AML-193 (cell line): ENCODE measurements at regions not wholly inside any gene's neighbourhood (a gene's known extent, or its start where the extent isn't known, plus 50 kb on each side); places are given as distances from the start of the nearest gene placed in this dataset.
"Not testable (repeated sequence)": the region's sequence is repeated elsewhere in the genome, so short reads cannot be mapped to it uniquely, and the experiment has no call there.

ENCODE experiments used
- DNase-seq, 2 experiments: peaks; one replicate each; lab custom pipeline; 2025; lab: John Stamatoyannopoulos, UW

DNA sequence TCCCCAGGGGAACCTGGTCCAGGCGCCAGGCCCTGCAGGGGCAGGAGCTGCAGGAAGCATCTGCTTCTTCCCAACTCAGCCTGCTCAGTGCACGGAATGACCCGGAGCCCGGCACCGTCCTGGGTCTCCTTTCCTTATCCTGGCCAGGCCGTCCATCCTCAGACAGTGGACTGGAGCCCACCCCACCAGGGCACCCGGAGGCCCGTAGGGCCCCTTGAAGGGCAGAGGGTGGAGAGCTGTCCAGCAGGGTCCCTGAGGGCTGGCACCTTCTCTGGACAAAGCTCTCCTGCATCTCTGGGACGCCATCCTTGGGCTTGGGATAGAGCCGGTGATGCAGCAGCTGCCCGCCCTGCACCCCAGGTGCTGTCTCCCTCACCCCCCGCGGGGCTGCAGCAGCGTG, 207.9 kb downstream of the TMEM121 start:
- DNase-seq: not testable (repeated sequence)

DNA sequence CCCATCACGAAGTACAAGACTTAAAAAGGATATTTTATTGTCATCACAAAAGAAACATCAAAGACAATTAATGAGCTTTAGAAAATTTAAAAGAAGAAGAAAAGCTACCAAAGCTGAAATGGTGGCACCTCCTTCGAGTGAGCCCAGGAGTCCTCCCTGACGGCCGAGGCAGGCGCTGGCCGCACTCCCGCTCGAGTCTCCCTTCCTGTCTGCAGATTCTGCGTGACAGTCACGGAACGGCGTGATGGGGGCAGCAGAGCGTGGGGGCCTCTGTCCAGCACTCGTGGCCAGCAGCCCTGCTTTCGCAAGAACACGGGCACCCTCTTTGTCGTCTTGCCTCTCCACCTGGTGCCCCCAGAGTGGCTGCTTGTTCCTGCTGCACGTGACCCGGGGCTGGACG, 209.9 kb downstream of the TMEM121 start:
- not testable (repeated sequence) for DNase-seq

DNA sequence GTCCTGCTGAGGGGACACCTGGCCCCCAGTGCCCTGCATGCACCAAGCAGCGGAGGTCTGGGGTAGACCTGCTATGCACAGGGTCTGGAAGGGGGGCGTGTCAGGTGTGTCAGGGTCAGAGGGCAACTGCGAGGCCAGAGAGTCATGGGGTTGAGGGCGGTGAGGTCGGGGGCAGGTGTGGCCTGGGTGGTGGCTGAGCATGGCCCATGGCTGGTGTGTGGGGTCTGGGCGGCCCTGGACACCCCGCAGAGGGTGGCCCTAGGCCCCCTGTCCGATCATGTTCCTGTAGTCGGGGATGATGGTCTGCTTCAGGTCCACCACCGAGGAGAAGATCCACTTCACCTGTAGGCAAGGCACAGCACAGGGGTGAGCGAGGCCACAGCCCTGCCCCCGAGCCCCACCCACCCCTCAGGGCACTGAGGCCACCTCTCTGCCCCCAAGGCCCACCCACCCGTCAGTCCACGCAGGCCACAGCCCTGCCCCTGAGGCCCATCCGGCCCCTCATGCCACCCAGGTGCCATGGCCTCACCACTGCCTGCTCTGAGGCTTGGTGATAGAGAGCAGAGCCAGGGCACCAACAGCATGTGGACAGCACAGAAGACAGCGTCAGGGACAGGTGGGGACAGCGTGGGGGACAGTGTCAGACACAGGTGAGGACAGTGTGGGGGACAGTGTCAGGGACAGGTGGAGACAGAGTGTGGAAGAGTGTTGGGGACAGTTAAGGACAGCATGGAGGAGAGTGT, 211.3 kb downstream of the TMEM121 start:
- no peak for DNase-seq

DNA sequence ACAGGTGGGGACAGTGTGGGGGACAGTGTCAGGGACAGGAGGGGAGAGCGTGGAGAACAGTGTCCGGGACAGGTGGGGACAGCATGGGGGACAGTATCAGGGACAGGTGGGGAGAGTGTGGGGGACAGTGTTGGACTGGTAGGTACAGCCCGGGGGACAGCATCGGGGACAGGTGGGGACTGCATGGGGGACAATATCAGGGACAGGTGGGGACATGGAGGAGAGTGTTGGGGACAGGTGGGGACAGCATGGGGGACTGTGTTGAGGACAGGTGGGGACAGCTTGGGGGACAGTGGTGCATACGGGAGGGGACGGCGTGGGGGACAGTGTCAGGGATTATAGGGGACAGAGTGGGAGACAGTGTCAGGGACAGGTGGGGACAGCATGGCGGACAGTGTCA, 212.3 kb downstream of the TMEM121 start:
- no peak for DNase-seq

DNA sequence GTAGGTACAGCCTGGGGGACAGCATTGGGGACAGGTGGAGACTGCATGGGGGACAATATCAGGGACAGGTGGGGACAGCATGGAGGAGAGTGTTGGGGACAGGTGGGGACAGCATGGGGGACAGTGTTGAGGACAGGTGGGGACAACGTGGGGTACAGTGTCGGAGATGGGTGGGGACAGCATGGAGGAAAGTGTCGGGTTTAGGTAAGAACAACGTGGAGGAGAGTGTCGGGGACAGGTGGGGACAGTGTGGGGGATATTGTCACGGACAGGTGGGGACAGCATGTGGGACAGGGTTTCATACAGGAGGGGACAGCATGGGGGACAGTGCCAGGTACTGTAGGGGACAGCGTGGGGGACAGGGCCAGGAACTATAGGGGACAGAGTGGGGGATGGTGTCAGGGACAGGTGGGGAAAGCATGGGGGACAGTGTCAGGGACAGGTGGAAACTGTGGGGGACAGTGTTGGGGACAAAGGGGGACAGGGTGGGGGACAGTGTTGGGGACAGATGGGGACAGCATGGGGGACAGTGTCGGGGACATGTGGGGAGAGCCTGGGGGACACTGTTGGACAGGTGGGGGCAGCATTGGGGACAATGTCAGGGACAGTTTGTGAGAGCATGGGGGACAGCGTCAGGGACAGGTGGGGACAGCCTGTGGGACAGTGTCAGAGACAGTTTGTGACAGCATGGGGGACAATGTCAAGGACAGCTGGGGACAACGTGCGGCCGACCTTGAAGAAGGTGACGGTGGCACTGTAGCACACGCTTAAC, 213.1 kb downstream of the TMEM121 start:
- DNase-seq: no peak

DNA sequence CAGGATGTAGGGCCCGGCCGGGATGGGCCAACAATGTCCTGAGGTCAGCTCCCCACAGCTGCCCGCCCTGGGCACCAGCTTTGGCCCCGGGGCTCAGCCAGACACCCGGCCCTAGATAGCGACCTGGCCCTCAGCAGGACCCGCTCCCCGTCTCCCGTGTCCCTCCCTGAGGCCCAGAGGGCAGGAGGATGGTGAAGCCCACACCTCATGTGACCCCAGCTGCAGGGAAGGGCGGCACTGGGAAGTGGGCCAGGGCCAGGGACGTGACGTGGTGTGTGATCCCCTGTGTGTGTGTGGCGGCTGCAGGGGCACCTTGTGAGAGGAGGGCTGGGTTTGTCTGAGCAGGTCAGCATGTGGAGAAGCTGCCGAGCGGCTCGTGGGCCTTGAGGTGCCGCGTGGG, 213.9 kb downstream of the TMEM121 start:
- not testable (repeated sequence) for DNase-seq

DNA sequence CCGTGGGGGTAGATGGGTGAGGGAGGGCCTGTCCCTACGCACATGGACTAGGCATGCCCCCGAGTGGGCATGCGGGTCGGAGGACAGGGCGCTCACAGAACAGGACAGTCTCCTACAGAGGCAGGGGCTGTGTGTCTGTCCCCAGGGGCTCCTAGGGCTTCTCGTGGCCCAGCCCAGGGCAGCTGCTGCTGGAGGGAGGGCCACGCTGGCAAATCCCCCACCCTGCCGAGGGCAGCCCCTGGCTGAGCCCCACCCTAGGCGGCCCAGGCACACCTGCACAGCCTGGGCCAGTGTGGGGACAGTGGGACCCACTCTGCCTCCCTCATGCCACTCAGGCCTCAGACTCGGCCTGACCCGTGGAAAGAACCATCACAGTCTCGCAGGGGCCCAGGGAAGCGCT, 214.6 kb downstream of the TMEM121 start:
- not testable (repeated sequence) for DNase-seq

DNA sequence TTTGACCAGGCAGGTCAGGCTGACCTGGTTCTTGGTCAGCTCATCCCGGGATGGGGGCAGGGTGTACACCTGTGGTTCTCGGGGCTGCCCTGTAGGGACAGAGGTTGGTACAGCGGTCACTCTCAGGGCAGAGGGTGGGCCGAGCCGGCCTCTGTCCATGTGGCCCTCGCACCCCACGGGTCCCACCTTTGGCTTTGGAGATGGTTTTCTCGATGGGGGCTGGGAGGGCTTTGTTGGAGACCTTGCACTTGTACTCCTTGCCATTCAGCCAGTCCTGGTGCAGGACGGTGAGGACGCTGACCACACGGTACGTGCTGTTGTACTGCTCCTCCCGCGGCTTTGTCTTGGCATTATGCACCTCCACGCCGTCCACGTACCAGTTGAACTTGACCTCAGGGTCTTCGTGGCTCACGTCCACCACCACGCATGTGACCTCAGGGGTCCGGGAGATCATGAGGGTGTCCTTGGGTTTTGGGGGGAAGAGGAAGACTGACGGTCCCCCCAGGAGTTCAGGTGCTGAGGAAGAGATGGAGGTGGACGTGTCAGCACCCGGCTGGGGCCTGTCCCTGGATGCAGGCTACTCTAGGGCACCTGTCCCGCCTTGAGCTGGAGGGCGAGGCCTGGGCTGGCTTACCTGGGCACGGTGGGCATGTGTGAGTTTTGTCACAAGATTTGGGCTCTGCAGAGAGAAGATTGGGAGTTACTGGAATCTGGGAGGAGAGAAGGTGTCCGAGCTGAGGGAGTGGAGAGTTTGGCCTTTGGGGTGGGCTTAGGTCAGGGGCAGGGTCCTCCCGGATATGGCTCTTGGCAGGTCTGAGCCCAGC, 215.5 kb downstream of the TMEM121 start:
- not testable (repeated sequence) for DNase-seq

DNA sequence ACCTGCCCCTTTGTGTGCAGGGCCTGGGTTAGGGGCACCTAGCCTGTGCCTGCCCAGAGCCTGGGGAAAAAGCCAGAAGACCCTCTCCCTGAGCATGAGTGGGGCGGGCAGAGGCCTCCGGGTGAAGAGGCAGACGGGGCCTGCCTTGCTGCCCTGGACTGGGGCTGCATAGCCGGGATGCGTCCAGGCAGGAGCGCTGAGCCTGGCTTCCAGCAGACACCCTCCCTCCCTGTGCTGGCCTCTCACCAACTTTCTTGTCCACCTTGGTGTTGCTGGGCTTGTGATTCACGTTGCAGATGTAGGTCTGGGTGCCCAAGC, 216.1 kb downstream of the TMEM121 start:
- DNase-seq: no peak

DNA sequence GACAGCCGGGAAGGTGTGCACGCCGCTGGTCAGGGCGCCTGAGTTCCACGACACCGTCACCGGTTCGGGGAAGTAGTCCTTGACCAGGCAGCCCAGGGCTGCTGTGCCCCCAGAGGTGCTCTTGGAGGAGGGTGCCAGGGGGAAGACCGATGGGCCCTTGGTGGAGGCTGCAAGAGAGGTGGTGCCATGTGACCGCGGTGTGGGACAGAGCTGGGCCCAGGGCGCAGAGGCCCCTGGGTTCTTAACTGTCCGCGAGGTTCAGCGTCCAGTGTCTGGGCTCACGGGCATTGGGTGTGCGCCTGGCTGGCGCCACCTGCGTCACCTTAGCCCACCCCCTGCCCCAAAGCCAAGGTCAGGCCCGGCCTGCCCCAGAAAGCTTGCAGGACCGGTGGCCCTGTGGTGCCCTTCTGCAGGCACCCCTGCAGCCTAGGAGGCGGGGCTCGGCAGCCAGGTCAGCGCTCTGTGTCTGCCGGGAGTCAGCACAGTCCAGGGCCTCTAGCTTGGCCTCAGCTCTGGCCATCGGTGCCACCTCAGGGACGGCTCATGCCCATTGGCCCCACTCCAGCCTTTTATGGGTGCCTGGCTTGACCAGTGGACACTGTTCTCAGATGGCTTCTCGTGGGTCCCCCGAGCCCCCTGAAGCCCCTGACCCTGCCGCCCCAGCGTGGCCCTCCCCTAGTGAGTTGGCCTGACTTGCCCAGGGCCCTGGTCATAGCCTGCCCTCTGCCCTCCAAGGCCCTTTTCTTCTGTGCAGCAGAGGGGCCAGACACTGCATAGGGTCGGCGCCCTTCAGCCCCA, 216.7 kb downstream of the TMEM121 start:
- not testable (repeated sequence) for DNase-seq

DNA sequence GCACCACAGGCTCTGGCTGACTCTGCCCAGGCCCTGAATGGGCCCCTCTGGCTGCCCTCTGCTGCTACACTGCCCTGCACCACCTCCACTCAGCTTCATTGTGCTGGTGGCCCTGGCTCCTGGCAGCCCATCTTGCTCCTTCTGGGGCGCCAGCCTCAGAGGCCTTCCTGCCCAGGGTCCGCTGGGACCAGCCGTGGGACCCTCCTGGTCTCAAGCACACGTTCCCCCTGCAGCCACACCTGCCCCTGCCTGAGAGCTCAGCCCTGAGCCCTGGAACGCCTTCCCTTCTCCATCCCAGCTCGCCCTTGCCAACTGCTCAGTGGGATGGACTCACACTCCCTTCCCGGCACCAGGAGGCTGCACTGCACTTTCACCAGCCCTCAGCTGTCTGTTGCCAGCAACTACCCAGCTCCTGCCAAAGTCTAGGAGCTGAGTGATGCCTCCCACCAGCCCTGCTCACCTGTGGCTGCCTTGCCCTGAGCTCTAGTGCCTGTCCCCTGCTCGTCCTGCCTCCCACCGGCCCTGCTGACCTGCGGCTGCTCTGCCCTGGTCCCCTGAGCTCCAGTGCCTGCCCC, 217.9 kb downstream of the TMEM121 start:
- DNase-seq: not testable (repeated sequence)

DNA sequence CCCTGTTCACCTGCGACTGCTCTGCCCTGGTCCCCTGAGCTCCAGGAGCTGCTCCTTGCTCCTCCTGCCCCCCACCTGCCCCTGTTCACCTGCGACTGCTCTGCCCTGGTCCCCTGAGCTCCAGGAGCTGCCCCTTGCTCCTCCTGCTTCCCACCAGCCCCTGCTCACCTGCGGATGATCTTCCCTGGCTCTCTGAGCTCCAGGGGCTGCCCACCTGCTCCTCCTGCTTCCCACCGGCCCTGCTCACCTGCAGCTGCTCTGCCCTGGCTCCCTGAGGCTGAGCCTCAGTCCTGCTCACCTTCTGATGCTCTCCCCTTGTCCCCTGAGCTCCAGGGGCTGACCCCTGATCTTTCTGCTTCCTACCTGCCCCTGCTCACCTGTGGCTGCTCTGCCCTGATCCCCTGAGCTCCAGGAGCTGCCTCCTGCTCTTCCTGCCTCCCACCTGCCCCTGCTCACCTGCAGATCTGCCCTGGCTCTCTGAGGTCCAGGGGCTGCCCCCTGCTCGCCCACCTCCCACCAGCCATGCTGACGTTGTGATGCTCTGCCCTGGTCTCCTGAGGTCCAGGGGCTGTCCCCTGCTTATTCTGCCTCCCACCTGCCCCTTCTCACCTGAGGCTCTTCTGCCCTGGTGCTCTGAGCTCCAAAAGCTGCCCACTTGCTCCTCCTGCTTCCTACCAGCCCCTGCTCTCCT, 219.2 kb downstream of the TMEM121 start:
- DNase-seq: no peak

DNA sequence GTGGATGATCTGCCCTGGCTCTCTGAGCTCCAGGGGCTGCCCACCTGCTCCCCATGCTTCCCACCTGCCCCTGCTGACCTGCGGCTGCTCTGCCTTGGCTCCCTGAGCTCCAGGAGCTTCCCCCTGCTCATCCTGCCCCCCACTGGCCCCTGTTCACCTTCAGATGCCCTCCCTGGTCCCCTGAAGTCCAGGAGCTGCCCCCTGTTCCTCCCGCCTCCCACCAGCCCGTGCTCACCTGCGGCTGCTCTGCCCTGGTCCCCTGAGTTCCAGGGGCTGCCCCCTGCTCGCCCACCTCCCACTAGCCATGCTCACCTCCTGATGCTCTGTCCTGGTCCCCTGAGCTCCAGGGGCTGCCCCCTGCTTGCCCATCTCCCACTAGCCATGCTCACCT, 219.7 kb downstream of the TMEM121 start:
- DNase-seq: no peak

DNA sequence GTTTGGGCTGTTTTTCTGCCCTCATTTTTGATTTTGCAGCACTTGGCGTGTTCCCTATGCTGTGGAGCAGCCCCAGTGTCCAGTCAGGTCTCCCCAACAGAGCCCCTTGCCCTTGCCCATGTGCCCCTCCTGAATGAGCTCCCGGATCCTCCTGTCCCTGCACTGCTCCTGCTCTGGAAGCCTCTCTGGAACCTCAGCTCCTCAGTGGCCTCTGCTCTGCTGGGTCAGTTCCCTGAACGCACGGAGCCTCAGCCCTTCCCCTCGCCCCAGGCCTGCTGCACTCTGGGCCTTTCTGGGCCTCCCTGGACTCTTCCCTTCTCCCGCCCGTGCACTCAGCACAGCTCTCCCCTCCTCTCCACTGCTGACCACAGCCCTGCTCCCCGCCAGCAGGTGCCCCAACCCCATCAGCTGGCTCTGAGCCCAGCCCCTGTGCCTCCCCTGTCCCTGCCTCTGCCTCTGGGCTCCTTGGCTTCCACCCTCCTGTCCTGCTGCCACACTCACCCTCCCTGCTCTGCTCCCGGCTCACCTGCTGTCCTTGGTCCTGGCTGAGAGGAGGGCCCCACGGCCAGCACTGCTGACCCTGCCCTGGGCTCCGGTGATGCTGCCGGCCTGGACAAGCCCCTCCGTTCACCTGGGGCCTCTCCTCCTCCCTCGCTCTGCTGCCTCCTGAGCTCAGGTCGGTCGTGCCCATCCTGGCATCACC, 220.6 kb downstream of the TMEM121 start:
- DNase-seq: not testable (repeated sequence)

DNA sequence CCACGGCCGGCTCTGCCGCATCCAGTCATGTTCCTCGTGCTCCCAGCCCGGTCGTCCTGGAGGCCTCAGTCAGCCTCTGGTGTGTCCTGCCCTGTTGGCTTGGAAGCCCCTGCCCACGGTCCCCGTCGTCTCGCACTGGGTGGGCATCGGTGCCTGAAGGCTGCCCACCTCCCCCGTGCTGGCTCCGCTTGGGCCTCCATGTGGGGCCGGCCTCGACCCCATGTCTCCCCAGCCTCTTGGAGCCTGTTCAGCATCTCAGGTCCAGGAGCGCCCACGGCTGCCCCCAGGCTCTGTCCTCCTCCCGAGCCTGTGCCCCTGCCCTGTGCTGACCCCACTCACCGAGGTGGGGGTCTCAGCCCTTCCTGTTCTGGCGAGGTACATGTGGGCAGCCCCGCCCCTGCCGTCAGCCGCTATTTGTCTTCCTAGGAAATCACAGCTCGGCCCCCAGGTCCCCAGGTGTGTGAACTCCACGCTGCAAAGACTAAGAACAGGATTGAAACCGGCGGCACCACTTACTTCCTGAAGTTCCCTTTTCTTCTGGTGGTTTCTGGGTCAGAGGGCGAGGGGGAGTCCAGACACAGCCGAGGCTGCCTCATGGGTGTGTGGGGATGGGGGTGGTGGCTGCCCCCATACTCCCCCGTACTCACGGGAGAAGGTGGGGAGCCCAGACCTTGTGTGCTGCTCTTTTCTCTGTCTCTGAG, 221.3 kb downstream of the TMEM121 start:
- not testable (repeated sequence) for DNase-seq

DNA sequence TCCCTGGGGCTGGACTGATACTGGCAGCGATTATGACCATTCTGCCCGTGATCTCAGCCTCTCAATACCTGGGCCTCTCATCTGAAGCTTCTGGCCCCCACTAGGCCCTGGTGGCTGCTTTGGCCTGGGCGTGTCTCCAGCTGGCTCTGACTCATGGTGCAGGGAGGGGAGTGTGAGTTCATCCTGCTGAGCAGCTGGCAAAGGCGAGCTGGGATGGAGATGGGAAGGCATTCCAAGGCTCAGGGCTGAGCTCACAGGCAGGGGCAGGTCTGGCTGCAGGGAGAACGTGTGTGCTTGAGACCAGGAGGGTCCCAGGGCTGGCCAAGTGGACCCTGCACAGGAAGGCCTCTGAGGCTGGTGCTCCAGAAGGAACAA, 221.8 kb downstream of the TMEM121 start:
- DNase-seq: no peak

DNA sequence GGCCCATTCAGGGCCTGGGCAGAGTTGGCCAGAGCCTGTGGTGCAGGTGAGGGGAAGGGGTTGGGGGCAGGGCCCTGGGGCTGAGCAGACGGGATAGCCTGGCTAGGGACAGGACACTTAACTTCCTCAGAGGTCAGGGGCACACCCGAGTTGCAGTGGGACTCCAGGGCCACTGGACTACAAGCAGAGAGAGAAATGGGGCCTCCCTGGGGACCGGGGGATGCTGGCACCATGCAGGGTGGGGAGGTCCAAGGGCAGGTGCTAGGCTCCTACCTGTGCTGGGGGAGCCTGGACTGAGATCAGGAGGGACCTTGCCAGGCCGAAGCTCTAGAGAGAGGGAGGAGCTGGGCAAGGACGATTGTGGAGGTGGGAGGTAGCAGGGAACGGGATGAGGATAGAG, 222.3 kb downstream of the TMEM121 start:
- not testable (repeated sequence) for DNase-seq

DNA sequence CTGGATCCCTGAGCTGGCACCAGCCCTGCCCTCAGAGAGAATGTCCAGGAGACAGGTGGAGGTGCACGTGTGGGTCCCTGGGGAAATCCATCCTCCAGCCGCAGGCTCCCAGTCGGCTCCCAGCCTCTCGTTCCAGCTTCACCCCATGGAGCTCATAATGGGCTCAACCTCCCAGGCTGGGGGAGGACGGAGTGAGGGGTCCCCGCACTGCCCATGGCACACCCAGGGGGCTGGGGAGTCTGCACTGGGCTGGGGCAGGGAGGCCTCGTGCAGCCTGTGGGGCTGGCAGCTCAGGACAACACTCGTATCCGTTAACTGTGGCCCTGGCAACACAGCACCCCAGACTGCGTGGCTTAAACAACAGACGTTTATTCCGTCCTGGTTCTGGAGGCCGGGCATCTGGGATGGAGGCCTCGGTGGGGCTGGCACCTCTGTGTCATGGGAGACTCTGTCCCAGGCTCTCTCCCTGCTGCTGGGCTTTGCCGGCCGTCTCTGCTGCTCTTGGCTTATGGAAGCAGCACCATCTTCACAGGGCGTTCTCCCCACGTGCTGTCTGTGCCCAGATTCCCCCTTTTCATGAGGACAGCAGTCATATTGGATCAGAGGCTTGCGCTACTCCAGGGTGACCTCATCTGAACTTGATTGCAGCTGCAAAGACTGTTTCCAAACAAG, 223.6 kb downstream of the TMEM121 start:
- not testable (repeated sequence) for DNase-seq

DNA sequence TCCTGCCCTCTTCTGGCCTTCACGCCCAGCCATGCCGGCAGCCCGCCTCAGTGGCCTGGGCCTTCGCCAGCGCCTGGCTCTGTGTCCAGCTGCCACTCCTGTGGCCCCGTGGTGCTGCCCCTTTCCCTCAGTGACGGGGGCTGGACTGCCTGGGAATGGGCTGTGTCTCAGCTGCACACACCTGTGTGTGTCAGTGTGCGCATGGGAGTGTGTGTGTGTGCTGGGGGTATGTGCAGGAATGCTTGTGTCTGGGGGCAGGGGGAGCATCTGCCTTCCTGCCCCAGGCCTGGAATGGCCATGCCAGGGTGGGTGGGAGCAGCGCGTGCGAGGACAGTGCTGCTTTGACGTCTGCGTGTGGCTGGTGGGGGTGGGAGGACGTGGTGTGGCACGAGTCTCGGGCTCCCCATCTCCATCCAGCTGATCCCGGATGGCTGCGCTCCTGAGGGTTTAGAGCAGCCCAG, 224.9 kb downstream of the TMEM121 start:
- not testable (repeated sequence) for DNase-seq
